Liver (tissue), 8 donors: ENCODE measurements at regions not wholly inside any gene's neighbourhood (a gene's known extent, or its start where the extent isn't known, plus 50 kb on each side); places are given as distances from the start of the nearest gene placed in this dataset.

Source experiments
- DNase-seq: peaks from one replicate; pipeline ENCODE4 v3.0.0-alpha.2; 2017; ENCODE audit warnings: low spot score
- H3K27ac ChIP-seq, 2 donors: one replicate each; pipeline ENCODE4 v1.7.0; 2013; ENCODE audit warnings: inconsistent platforms in 2 of 2, low read length in 2 of 2, control low read depth in 1 of 2, low read depth in 1 of 2, mild to moderate bottlenecking in 1 of 2
- H3K27me3 ChIP-seq, 4 donors: one replicate each; pipeline versions ENCODE4 v1.6.1 to v1.7.0; 2013; ENCODE audit warnings: low read length in 3 of 4, inconsistent platforms in 1 of 4, mild to moderate bottlenecking in 1 of 4, moderate library complexity in 1 of 4; ENCODE audit not compliant: control insufficient read depth in 4 of 4, insufficient read depth in 4 of 4
- H3K36me3 ChIP-seq, 4 donors: one replicate each; pipeline versions ENCODE4 v1.6.1 to v1.7.0; 2013; ENCODE audit warnings: low read length in 3 of 4, mild to moderate bottlenecking in 3 of 4, low read depth in 1 of 4, moderate library complexity in 1 of 4; ENCODE audit not compliant: control insufficient read depth in 4 of 4, insufficient read depth in 3 of 4
- H3K4me1 ChIP-seq, 4 donors: one replicate each; pipeline versions ENCODE4 v1.6.1 to v1.7.0; 2013; ENCODE audit warnings: low read length in 3 of 4, mild to moderate bottlenecking in 3 of 4, moderate library complexity in 1 of 4; ENCODE audit not compliant: control insufficient read depth in 4 of 4, insufficient read depth in 4 of 4
- H3K4me3 ChIP-seq, 3 donors: one replicate each; pipeline versions ENCODE4 v1.6.1 to v1.7.0; 2013; ENCODE audit warnings: low read length in 3 of 3, control low read depth in 1 of 3, low read depth in 1 of 3, mild to moderate bottlenecking in 1 of 3
- H3K9ac ChIP-seq, 2 donors: one replicate each; pipeline ENCODE4 v1.7.0; 2013; ENCODE audit warnings: low read length in 2 of 2, mild to moderate bottlenecking in 2 of 2, moderate library complexity in 2 of 2, control low read depth in 1 of 2, low read depth in 1 of 2
- H3K9me3 ChIP-seq, 4 donors: one replicate each; pipeline versions ENCODE4 v1.6.1 to v1.7.0; 2013; ENCODE audit warnings: low read length in 3 of 4; ENCODE audit not compliant: control insufficient read depth in 4 of 4
- EGR1 ChIP-seq, 2 donors: IDR thresholded peaks; 2 replicates each; pipeline ENCODE4 v1.6.1; 2016 to 2018; ENCODE audit warnings: antibody characterized with exemption in 2 of 2, low read depth in 2 of 2
- FOXA1 ChIP-seq: IDR thresholded peaks from 2 replicates; pipeline ENCODE4 v1.6.1; 2016; ENCODE audit warnings: antibody characterized with exemption
- FOXA2 ChIP-seq: IDR thresholded peaks from 2 replicates; pipeline ENCODE4 v1.6.1; 2016; ENCODE audit warnings: antibody characterized with exemption
- GABPA ChIP-seq, 2 donors: IDR thresholded peaks in 1 of 2; conservative IDR thresholded peaks in 1 of 2; 2 replicates each; pipeline ENCODE4 v1.6.1; 2016; ENCODE audit warnings: antibody characterized with exemption in 2 of 2, mild to moderate bottlenecking in 1 of 2, moderate library complexity in 1 of 2
- HNF4A ChIP-seq, 2 donors: conservative IDR thresholded peaks; 2 replicates each; pipeline ENCODE4 v1.6.1; 2016; ENCODE audit warnings: antibody characterized with exemption in 2 of 2, mild to moderate bottlenecking in 2 of 2
- HNF4G ChIP-seq: IDR thresholded peaks from 2 replicates; pipeline ENCODE4 v1.6.1; 2016; ENCODE audit warnings: antibody characterized with exemption
- JUND ChIP-seq, 2 donors: IDR thresholded peaks; 2 replicates each; pipeline ENCODE4 v1.6.1; 2016; ENCODE audit warnings: antibody characterized with exemption in 2 of 2
- NR2F2 ChIP-seq: IDR thresholded peaks from 2 replicates; pipeline ENCODE4 v1.6.1; 2016; ENCODE audit warnings: antibody characterized with exemption
- RAD21 ChIP-seq, 2 donors: IDR thresholded peaks; 2 replicates each; pipeline ENCODE4 v1.6.1; 2016; ENCODE audit warnings: antibody characterized with exemption in 2 of 2, mild to moderate bottlenecking in 2 of 2
- RXRA ChIP-seq, 2 donors: IDR thresholded peaks; 2 replicates each; pipeline ENCODE4 v1.6.1; 2017 to 2018; ENCODE audit warnings: antibody characterized with exemption in 2 of 2, mild to moderate bottlenecking in 1 of 2
- SP1 ChIP-seq: IDR thresholded peaks from 2 replicates; pipeline ENCODE4 v1.6.1; 2018; ENCODE audit warnings: antibody characterized with exemption, mild to moderate bottlenecking
- TAF1 ChIP-seq: conservative IDR thresholded peaks from 2 replicates; pipeline ENCODE4 v1.6.1; 2016; ENCODE audit warnings: antibody characterized with exemption, mild to moderate bottlenecking
- YY1 ChIP-seq: IDR thresholded peaks from 2 replicates; pipeline ENCODE4 v1.6.1; 2016; ENCODE audit warnings: antibody characterized with exemption, mild to moderate bottlenecking
- WGBS: extraction: QIAGEN DNeasy Blood & Tissue Kit; methylation state at CpG from one replicate; pipeline ENCODE4 v1.1.7; 2013; 5-methylcytosine and 5-hydroxymethylcytosine counted together
- TF ChIP-seq, protein P1 (sequence below): IDR thresholded peaks from 2 replicates; pipeline ENCODE4 v1.6.1; 2016; ENCODE audit warnings: antibody characterized with exemption
- TF ChIP-seq, protein P2 (sequence below): IDR thresholded peaks from 2 replicates; pipeline ENCODE4 v1.6.1; 2016; ENCODE audit warnings: antibody characterized with exemption
- TF ChIP-seq, protein P3 (sequence below): IDR thresholded peaks from 2 replicates; pipeline ENCODE4 v1.6.1; 2016; ENCODE audit warnings: antibody characterized with exemption
- TF ChIP-seq, protein P4 (sequence below): fragments of 150-350 bp; IDR thresholded peaks from 2 replicates; pipeline ENCODE4 v1.5.1; 2017; ENCODE audit warnings: improper control_type of control experiment, low read depth, low read length; ENCODE audit not compliant: missing input control
- TF ChIP-seq, protein P5 (sequence below): IDR thresholded peaks from 2 replicates; pipeline ENCODE4 v1.6.1; 2016; ENCODE audit warnings: antibody characterized with exemption, mild to moderate bottlenecking
- donor health status: healthy.
- donor health status: healthy.
- donor health status: healthy.
- donor health status: healthy.
- donor health status: healthy.

DNA sequence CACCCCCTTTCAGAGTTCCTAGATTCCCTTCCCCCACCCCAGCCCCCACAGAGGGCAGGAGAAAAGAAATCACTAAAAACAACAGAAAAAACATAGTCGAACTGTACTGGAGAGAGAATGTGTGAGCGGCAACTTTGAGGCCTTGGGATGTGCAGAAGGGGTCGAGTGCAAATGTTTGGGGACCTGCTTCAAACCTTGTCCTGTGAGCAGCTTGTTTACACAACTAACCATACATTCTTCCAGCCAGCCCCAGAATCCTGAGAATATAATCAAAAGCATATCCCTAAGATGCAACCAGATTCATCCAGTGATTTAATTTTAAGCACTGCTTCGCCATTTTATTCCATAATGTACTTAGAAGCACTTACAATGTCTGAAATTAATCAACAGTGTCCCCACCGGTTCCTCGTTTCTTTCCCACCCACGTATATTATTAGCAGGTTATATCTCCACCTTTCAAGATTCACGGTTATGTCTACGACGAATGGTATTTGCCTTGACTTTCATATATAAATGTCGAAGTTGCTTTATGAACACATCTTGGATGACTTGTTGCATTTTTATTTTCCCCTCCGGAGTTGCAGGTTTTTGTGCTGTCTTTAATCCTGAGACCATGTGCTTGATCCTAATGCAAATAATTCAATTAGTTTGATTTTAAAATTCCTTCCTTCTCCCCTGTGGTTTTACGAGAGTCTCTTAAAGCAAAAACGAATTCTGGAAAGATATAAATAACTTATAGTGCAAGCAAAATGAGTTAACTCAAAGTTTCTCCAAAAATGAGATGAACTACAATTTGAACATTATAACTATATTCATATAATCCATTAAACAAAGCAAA lies 107.6 kb downstream of the ZIC5 start:
- DNase-seq, result no peak
- Histone ChIP-seq H3K4me1 (no peaks in the 10 kb centered on the region), H3K9ac (no peak overlapping the region), H3K27ac (no peak overlapping the region), H3K36me3 (peaks cover 0 to 3% (median under 1%) of the 10 kb centered on the region in 4 donors), H3K9me3 (no peaks in the 10 kb centered on the region), H3K27me3 (no peaks in the 10 kb centered on the region), H3K4me3 (no peak overlapping the region)
- 94% methylated on average over 14 of the region's 14 CpGs for WGBS
- TF ChIP-seq SP1 (no peak), HNF4G (no peak), RXRA (IDR thresholded peaks at IDR 0.05) (no peak), NR2F2 (no peak), FOXA2 (no peak), EGR1 (IDR thresholded peaks at IDR 0.05; ENCODE audit: low read depth in 2 of 2) (no peak), FOXA1 (no peak), HNF4A (conservative IDR thresholded peaks at IDR 0.05) (no peak), TAF1 (no peak), YY1 (no peak), RAD21 (IDR thresholded peaks at IDR 0.05) (no peak), GABPA (IDR thresholded peaks at IDR 0.05 in 1 of 2, conservative IDR thresholded peaks at IDR 0.05 in 1 of 2) (no peak), JUND (IDR thresholded peaks at IDR 0.05) (no peak)
- TF ChIP-seq, protein P1, sequence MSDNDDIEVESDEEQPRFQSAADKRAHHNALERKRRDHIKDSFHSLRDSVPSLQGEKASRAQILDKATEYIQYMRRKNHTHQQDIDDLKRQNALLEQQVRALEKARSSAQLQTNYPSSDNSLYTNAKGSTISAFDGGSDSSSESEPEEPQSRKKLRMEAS, result no peak
- TF ChIP-seq, protein P2, sequence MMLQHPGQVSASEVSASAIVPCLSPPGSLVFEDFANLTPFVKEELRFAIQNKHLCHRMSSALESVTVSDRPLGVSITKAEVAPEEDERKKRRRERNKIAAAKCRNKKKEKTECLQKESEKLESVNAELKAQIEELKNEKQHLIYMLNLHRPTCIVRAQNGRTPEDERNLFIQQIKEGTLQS, result no peak
- TF ChIP-seq, protein P3, sequence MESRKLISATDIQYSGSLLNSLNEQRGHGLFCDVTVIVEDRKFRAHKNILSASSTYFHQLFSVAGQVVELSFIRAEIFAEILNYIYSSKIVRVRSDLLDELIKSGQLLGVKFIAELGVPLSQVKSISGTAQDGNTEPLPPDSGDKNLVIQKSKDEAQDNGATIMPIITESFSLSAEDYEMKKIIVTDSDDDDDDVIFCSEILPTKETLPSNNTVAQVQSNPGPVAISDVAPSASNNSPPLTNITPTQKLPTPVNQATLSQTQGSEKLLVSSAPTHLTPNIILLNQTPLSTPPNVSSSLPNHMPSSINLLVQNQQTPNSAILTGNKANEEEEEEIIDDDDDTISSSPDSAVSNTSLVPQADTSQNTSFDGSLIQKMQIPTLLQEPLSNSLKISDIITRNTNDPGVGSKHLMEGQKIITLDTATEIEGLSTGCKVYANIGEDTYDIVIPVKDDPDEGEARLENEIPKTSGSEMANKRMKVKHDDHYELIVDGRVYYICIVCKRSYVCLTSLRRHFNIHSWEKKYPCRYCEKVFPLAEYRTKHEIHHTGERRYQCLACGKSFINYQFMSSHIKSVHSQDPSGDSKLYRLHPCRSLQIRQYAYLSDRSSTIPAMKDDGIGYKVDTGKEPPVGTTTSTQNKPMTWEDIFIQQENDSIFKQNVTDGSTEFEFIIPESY, result no peak
- TF ChIP-seq, protein P4, sequence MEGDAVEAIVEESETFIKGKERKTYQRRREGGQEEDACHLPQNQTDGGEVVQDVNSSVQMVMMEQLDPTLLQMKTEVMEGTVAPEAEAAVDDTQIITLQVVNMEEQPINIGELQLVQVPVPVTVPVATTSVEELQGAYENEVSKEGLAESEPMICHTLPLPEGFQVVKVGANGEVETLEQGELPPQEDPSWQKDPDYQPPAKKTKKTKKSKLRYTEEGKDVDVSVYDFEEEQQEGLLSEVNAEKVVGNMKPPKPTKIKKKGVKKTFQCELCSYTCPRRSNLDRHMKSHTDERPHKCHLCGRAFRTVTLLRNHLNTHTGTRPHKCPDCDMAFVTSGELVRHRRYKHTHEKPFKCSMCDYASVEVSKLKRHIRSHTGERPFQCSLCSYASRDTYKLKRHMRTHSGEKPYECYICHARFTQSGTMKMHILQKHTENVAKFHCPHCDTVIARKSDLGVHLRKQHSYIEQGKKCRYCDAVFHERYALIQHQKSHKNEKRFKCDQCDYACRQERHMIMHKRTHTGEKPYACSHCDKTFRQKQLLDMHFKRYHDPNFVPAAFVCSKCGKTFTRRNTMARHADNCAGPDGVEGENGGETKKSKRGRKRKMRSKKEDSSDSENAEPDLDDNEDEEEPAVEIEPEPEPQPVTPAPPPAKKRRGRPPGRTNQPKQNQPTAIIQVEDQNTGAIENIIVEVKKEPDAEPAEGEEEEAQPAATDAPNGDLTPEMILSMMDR, result no peak
- TF ChIP-seq, protein P5, sequence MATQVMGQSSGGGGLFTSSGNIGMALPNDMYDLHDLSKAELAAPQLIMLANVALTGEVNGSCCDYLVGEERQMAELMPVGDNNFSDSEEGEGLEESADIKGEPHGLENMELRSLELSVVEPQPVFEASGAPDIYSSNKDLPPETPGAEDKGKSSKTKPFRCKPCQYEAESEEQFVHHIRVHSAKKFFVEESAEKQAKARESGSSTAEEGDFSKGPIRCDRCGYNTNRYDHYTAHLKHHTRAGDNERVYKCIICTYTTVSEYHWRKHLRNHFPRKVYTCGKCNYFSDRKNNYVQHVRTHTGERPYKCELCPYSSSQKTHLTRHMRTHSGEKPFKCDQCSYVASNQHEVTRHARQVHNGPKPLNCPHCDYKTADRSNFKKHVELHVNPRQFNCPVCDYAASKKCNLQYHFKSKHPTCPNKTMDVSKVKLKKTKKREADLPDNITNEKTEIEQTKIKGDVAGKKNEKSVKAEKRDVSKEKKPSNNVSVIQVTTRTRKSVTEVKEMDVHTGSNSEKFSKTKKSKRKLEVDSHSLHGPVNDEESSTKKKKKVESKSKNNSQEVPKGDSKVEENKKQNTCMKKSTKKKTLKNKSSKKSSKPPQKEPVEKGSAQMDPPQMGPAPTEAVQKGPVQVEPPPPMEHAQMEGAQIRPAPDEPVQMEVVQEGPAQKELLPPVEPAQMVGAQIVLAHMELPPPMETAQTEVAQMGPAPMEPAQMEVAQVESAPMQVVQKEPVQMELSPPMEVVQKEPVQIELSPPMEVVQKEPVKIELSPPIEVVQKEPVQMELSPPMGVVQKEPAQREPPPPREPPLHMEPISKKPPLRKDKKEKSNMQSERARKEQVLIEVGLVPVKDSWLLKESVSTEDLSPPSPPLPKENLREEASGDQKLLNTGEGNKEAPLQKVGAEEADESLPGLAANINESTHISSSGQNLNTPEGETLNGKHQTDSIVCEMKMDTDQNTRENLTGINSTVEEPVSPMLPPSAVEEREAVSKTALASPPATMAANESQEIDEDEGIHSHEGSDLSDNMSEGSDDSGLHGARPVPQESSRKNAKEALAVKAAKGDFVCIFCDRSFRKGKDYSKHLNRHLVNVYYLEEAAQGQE, result no peak
